ENCODE measurements at regions not wholly inside any gene's neighbourhood (a gene's known extent, or its start where the extent isn't known, plus 50 kb on each side); places are given as distances from the start of the nearest gene placed in this dataset.
"Not testable (repeated sequence)": the region's sequence is repeated elsewhere in the genome, so short reads cannot be mapped to it uniquely, and the experiment has no call there.

- H3K9me3 ChIP-seq (ENCODE audit: low read depth, low read length, poor library complexity, severe bottlenecking) = no peaks in the 10 kb centered on the region
- ChIA-PET POLR2A (ENCODE audit: low non-redundant PET) (no interaction called here), CTCF (no interaction called here)
- no TSS peak for BruUV-seq (replicated peaks)
- peaks cover 39% of the 10 kb centered on the region for H3K36me3 ChIP-seq (ENCODE audit: insufficient read depth, low read length, poor library complexity, severe bottlenecking)
- no peaks in the 10 kb centered on the region for H3K4me1 ChIP-seq (ENCODE audit: insufficient read depth, low read length, poor library complexity, severe bottlenecking)
- no peaks in the 10 kb centered on the region for H3K27me3 ChIP-seq (replicated peaks; ENCODE audit: insufficient read depth, low read depth, low read length, poor library complexity)
- TF ChIP-seq CTCF (conservative IDR thresholded peaks at IDR 0.05; ENCODE audit: low read depth, low read length) = no peak
- TF ChIP-seq EZH2 (IDR thresholded peaks at IDR 0.05; ENCODE audit: borderline replicate concordance, low read depth, low read length, poor library complexity, severe bottlenecking) = no peak
- intact Hi-C loops (cut with micrococcal nuclease; ENCODE audit: unreplicated experiment) = no loop called here
- no peak overlapping the region for H3K27ac ChIP-seq (ENCODE audit: low read depth, low read length, poor library complexity, severe bottlenecking)
- no peak for DNase-seq (ENCODE audit: low spot score)
- no peak overlapping the region for H3K4me3 ChIP-seq (ENCODE audit: low read depth, low read length, poor library complexity, severe bottlenecking)
These were observed 316.6 kb downstream of the TYW1 start for GRCh38 chr7:67313213-67313612.

GRCh38 chr7:67316902-67317301 lies 320.3 kb downstream of the TYW1 start:
- peaks cover 11% of the 10 kb centered on the region for H3K36me3 ChIP-seq (ENCODE audit: insufficient read depth, low read length, poor library complexity, severe bottlenecking)
- POLR2A ChIA-PET (ENCODE audit: low non-redundant PET); CTCF ChIA-PET; H3K4me1 ChIP-seq (ENCODE audit: insufficient read depth, low read length, poor library complexity, severe bottlenecking); H3K9me3 ChIP-seq (ENCODE audit: low read depth, low read length, poor library complexity, severe bottlenecking); H3K4me3 ChIP-seq (ENCODE audit: low read depth, low read length, poor library complexity, severe bottlenecking); H3K27ac ChIP-seq (ENCODE audit: low read depth, low read length, poor library complexity, severe bottlenecking); H3K27me3 ChIP-seq (replicated peaks; ENCODE audit: insufficient read depth, low read depth, low read length, poor library complexity); intact Hi-C loops (cut with micrococcal nuclease; ENCODE audit: unreplicated experiment); DNase-seq (ENCODE audit: low spot score); BruUV-seq (replicated peaks): not testable (repeated sequence)

- H3K27ac ChIP-seq (ENCODE audit: low read depth, low read length, poor library complexity, severe bottlenecking); H3K36me3 ChIP-seq (ENCODE audit: insufficient read depth, low read length, poor library complexity, severe bottlenecking); H3K9me3 ChIP-seq (ENCODE audit: low read depth, low read length, poor library complexity, severe bottlenecking); DNase-seq (ENCODE audit: low spot score); BruUV-seq (replicated peaks); H3K27me3 ChIP-seq (replicated peaks; ENCODE audit: insufficient read depth, low read depth, low read length, poor library complexity); CTCF ChIA-PET; H3K4me1 ChIP-seq (ENCODE audit: insufficient read depth, low read length, poor library complexity, severe bottlenecking); POLR2A ChIA-PET (ENCODE audit: low non-redundant PET); intact Hi-C loops (cut with micrococcal nuclease; ENCODE audit: unreplicated experiment); H3K4me3 ChIP-seq (ENCODE audit: low read depth, low read length, poor library complexity, severe bottlenecking): not testable (repeated sequence)
These were observed 331.6 kb downstream of the TYW1 start for GRCh38 chr7:67328257-67328656.

- H3K36me3 ChIP-seq (ENCODE audit: insufficient read depth, low read length, poor library complexity, severe bottlenecking); intact Hi-C loops (cut with micrococcal nuclease; ENCODE audit: unreplicated experiment); BruUV-seq (replicated peaks); H3K9me3 ChIP-seq (ENCODE audit: low read depth, low read length, poor library complexity, severe bottlenecking); H3K4me3 ChIP-seq (ENCODE audit: low read depth, low read length, poor library complexity, severe bottlenecking); H3K27ac ChIP-seq (ENCODE audit: low read depth, low read length, poor library complexity, severe bottlenecking); H3K27me3 ChIP-seq (replicated peaks; ENCODE audit: insufficient read depth, low read depth, low read length, poor library complexity); POLR2A ChIA-PET (ENCODE audit: low non-redundant PET); CTCF ChIA-PET; DNase-seq (ENCODE audit: low spot score); H3K4me1 ChIP-seq (ENCODE audit: insufficient read depth, low read length, poor library complexity, severe bottlenecking): not testable (repeated sequence)
These were observed 338.5 kb downstream of the TYW1 start for GRCh38 chr7:67335165-67335564.

GRCh38 chr7:67335663-67336062 lies 339.0 kb downstream of the TYW1 start:
- H3K4me3 ChIP-seq (ENCODE audit: low read depth, low read length, poor library complexity, severe bottlenecking); CTCF ChIA-PET; H3K4me1 ChIP-seq (ENCODE audit: insufficient read depth, low read length, poor library complexity, severe bottlenecking); H3K36me3 ChIP-seq (ENCODE audit: insufficient read depth, low read length, poor library complexity, severe bottlenecking); intact Hi-C loops (cut with micrococcal nuclease; ENCODE audit: unreplicated experiment); H3K27me3 ChIP-seq (replicated peaks; ENCODE audit: insufficient read depth, low read depth, low read length, poor library complexity); H3K27ac ChIP-seq (ENCODE audit: low read depth, low read length, poor library complexity, severe bottlenecking); POLR2A ChIA-PET (ENCODE audit: low non-redundant PET); DNase-seq (ENCODE audit: low spot score); BruUV-seq (replicated peaks); H3K9me3 ChIP-seq (ENCODE audit: low read depth, low read length, poor library complexity, severe bottlenecking): not testable (repeated sequence)

- DNase-seq (ENCODE audit: low spot score); H3K36me3 ChIP-seq (ENCODE audit: insufficient read depth, low read length, poor library complexity, severe bottlenecking); H3K4me1 ChIP-seq (ENCODE audit: insufficient read depth, low read length, poor library complexity, severe bottlenecking); BruUV-seq (replicated peaks); H3K27me3 ChIP-seq (replicated peaks; ENCODE audit: insufficient read depth, low read depth, low read length, poor library complexity); H3K27ac ChIP-seq (ENCODE audit: low read depth, low read length, poor library complexity, severe bottlenecking); CTCF ChIA-PET; H3K9me3 ChIP-seq (ENCODE audit: low read depth, low read length, poor library complexity, severe bottlenecking); intact Hi-C loops (cut with micrococcal nuclease; ENCODE audit: unreplicated experiment); POLR2A ChIA-PET (ENCODE audit: low non-redundant PET); H3K4me3 ChIP-seq (ENCODE audit: low read depth, low read length, poor library complexity, severe bottlenecking): not testable (repeated sequence)
These were observed 341.9 kb downstream of the TYW1 start for GRCh38 chr7:67338545-67338944.

Data from A673 (cell line).